CD14-positive monocyte (primary cell): ENCODE measurements at regions not wholly inside any gene's neighbourhood (a gene's known extent, or its start where the extent isn't known, plus 50 kb on each side); places are given as distances from the start of the nearest gene placed in this dataset.
A peak's percentile ranks its signal among the peaks of the same experiment; 100 is the strongest.

ENCODE experiments used
- DNase-seq, 3 donors: peaks; one replicate each; pipeline ENCODE4 v3.0.0-alpha.2; 2011 to 2022
- H2AFZ ChIP-seq: 2 replicates; pipeline ENCODE4 v1.6.0; 2012; ENCODE audit warnings: mild to moderate bottlenecking, low read depth, low read length, inconsistent platforms; ENCODE audit not compliant: insufficient read depth, poor library complexity, severe bottlenecking
- H3K27ac ChIP-seq, 2 donors: 1 replicate in 1 of 2; 2 replicates in 1 of 2; pipeline ENCODE4 v1.5.1; 2012 to 2013; ENCODE audit warnings: low read length in 2 of 2, control low read depth in 1 of 2, inconsistent platforms in 1 of 2, low read depth in 1 of 2, mild to moderate bottlenecking in 1 of 2
- H3K27me3 ChIP-seq, 2 donors: one replicate each; pipeline versions ENCODE4 v1.6.0 to v1.6.1; 2011 to 2013; ENCODE audit warnings: low read length in 2 of 2; ENCODE audit not compliant: control insufficient read depth in 2 of 2, insufficient read depth in 2 of 2
- H3K36me3 ChIP-seq, 2 donors: replicated peaks in 1 of 2; 1 replicate in 1 of 2; 2 replicates in 1 of 2; pipeline versions ENCODE4 v1.5.1 to v1.6.1; 2012 to 2013; ENCODE audit warnings: low read length in 2 of 2, control low read depth in 1 of 2, inconsistent platforms in 1 of 2, mild to moderate bottlenecking in 1 of 2; ENCODE audit not compliant: insufficient read depth in 2 of 2, control insufficient read depth in 1 of 2
- H3K4me1 ChIP-seq, 2 donors: 1 replicate in 1 of 2; 2 replicates in 1 of 2; pipeline versions ENCODE4 v1.5.1 to v1.6.1; 2012 to 2013; ENCODE audit warnings: low read length in 2 of 2, control low read depth in 1 of 2, inconsistent platforms in 1 of 2, mild to moderate bottlenecking in 1 of 2, moderate library complexity in 1 of 2; ENCODE audit not compliant: insufficient read depth in 2 of 2, control insufficient read depth in 1 of 2
- H3K4me2 ChIP-seq: replicated peaks from 2 replicates; pipeline ENCODE3; 2012; ENCODE audit warnings: low read length, moderate library complexity, mild to moderate bottlenecking; ENCODE audit not compliant: poor library complexity, severe bottlenecking; ENCODE audit errors: extremely low read depth
- H3K4me3 ChIP-seq, 3 experiments: fragments of 200-600 bp in 1 of 3; sonication (generic) in 1 of 3; replicated peaks in 1 of 3; 1 replicate in 2 of 3; 2 replicates in 1 of 3; pipeline ENCODE4 v1.5.1; 2011 to 2013; ENCODE audit warnings: low read length in 3 of 3, mild to moderate bottlenecking in 3 of 3, control low read depth in 2 of 3, low read depth in 2 of 3, inconsistent platforms in 1 of 3, moderate library complexity in 1 of 3
- H3K79me2 ChIP-seq: 2 replicates; pipeline ENCODE4 v1.6.0; 2012; ENCODE audit warnings: mild to moderate bottlenecking, control low read depth, inconsistent platforms, low read length, moderate library complexity; ENCODE audit not compliant: insufficient read depth
- H3K9ac ChIP-seq: 2 replicates; pipeline ENCODE4 v1.6.0; 2017; ENCODE audit warnings: low read length, mild to moderate bottlenecking; ENCODE audit not compliant: insufficient read depth, poor library complexity, severe bottlenecking
- H3K9me3 ChIP-seq, 2 donors: replicated peaks in 1 of 2; 1 replicate in 1 of 2; 2 replicates in 1 of 2; pipeline versions ENCODE4 v1.5.1 to v1.6.1; 2012 to 2013; ENCODE audit warnings: low read length in 2 of 2, control low read depth in 1 of 2; ENCODE audit not compliant: control insufficient read depth in 1 of 2, insufficient read depth in 1 of 2
- H4K20me1 ChIP-seq: 2 replicates; pipeline ENCODE4 v1.6.0; 2012; ENCODE audit warnings: mild to moderate bottlenecking, low read length, control low read depth, moderate library complexity; ENCODE audit not compliant: insufficient read depth
- H3K27ac Mint-ChIP-seq, 7 donors: one replicate each; pipeline ENCODE4 v1.8.0; 2020; ENCODE audit warnings: mild to moderate bottlenecking in 7 of 7, mixed read lengths in 7 of 7, moderate library complexity in 6 of 7, inconsistent platforms in 2 of 7
- H3K27me3 Mint-ChIP-seq, 3 donors: one replicate each; pipeline ENCODE4 v1.8.0; 2021 to 2022; ENCODE audit warnings: low read depth in 3 of 3, mild to moderate bottlenecking in 3 of 3, mixed read lengths in 3 of 3, moderate library complexity in 3 of 3, inconsistent platforms in 1 of 3
- H3K36me3 Mint-ChIP-seq, 2 donors: one replicate each; pipeline ENCODE4 v1.8.0; 2020; ENCODE audit warnings: mixed read lengths in 2 of 2, inconsistent platforms in 1 of 2, mild to moderate bottlenecking in 1 of 2
- H3K4me1 Mint-ChIP-seq: one replicate; pipeline ENCODE4 v1.8.0; 2020; ENCODE audit warnings: mild to moderate bottlenecking, mixed read lengths
- H3K4me3 Mint-ChIP-seq, 2 donors: one replicate each; pipeline ENCODE4 v1.8.0; 2020; ENCODE audit warnings: mild to moderate bottlenecking in 2 of 2, mixed read lengths in 2 of 2, moderate library complexity in 1 of 2
- H3K9me3 Mint-ChIP-seq, 7 donors: one replicate each; pipeline ENCODE4 v1.8.0; 2020 to 2022; ENCODE audit warnings: mixed read lengths in 7 of 7, mild to moderate bottlenecking in 6 of 7, moderate library complexity in 6 of 7, inconsistent platforms in 2 of 7
- CTCF ChIP-seq: fragments of 200-600 bp; IDR thresholded peaks from one replicate; pipeline ENCODE4 v1.8.0; 2022; ENCODE audit warnings: antibody characterized with exemption, mild to moderate bottlenecking
- WGBS: methylation state at CpG from one replicate; pipeline ENCODE4 v1.1.5; 2013; ENCODE audit warnings: missing lambda C conversion rate; ENCODE audit not compliant: insufficient coverage; 5-methylcytosine and 5-hydroxymethylcytosine counted together
- intact Hi-C, 2 donors: fragments of 100-400 bp; cut with micrococcal nuclease; formaldehyde crosslinking; loops; one replicate each; pipeline versions ENCODE4 v1.15.0 to v1.15.1; 2023

- H3K27ac ChIP-seq: peak overlapping the region; percentile 38 to 86
- peak overlapping the region; percentile 23 for H3K9ac ChIP-seq
- WGBS: no CpG with 5 or more reads among the region's 2 CpGs
Observed at GRCh38 chr2:64819361-64819760, 165.6 kb upstream of the SERTAD2 start.

More at GRCh38 chr2:64819361-64819760, 165.6 kb upstream of the SERTAD2 start:
- Histone ChIP-seq H3K36me3 (no peaks in the 10 kb centered on the region), H3K4me3 (peak overlapping the region in 1 of 3 experiments; percentile 22), H3K9me3 (no peaks in the 10 kb centered on the region), H3K4me2 (peak overlapping the region; percentile 60), H3K79me2 (no peaks in the 10 kb centered on the region), H2AFZ (peak overlapping the region; percentile 66), H3K4me1 (peaks cover 12 to 18% of the 10 kb centered on the region in 2 donors), H3K27me3 (no peaks in the 10 kb centered on the region), H4K20me1 (no peaks in the 10 kb centered on the region)
- no peak for TF ChIP-seq CTCF
- Mint-ChIP-seq H3K4me3 (peak overlapping the region in 1 of 2 donors; percentile 48), H3K27me3 (peaks cover 0 to 2% (median 2%) of the 10 kb centered on the region in 3 donors), H3K9me3 (no peaks in the 10 kb centered on the region), H3K27ac (peak overlapping the region; percentile 82 to 91 (median 90)), H3K4me1 (peaks cover 25% of the 10 kb centered on the region), H3K36me3 (no peaks in the 10 kb centered on the region)
- DNase-seq: peak in 2 of 3 donors; percentile 54 to 72
- intact Hi-C loops: no loop called here
